Fibroblast of skin of scalp (primary cell): ENCODE measurements at regions not wholly inside any gene's neighbourhood (a gene's known extent, or its start where the extent isn't known, plus 50 kb on each side); places are given as distances from the start of the nearest gene placed in this dataset.
A peak's percentile ranks its signal among the peaks of the same experiment; 100 is the strongest.

Experiments used
- DNase-seq: peaks from one replicate; pipeline ENCODE4 v3.0.0-alpha.2; 2013

DNA sequence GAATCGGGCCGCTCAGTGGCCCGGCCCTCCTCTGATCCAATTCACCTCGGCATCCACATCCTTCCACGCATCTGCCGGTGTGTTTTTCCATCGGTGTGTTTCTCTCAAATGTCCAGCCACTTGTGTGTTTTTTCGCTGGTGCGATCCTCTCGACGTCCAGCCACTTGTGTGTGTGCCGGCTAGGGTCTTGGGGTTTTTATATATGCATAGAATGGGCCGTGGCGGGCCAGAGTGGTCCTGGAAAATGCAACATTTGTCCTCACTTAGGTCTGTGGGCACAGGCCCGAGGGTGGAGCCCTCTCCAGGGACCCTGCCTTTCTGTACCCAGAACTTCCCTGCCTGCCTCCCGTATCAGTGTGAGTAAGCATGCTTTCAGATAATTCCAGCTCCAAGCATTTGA lies 1106.4 kb downstream of the AMY1C start:
- no peak for DNase-seq

- no peak for DNase-seq
Measured at GRCh38 chr1:104856518-104856917, 1106.8 kb downstream of the AMY1C start.

DNA sequence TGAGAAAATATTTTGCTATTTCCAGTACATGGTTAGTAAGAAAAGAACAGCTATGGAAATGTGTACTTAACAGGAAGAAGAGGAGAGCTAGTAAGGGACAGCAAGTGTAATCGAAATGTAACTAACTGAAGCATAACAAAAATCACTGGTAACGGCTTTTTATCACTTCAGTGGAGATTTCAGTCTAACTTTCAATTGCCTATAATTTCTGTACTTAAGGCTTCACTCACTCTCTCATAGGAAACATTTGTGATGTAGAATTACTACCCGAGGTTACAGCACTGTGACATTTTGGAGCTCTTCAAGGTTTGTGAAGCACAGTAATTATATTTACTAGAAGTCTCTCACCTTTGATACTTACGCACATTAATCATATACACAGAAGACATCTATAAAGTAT lies 1119.1 kb downstream of the AMY1C start:
- no peak for DNase-seq

- no peak for DNase-seq
Measured at GRCh38 chr1:104874044-104874443, 1124.3 kb downstream of the AMY1C start.

- DNase-seq: no peak
Measured at GRCh38 chr1:104878203-104878909, 1128.7 kb downstream of the AMY1C start.

GRCh38 chr1:104884939-104885338 lies 1135.2 kb downstream of the AMY1C start:
- DNase-seq: peak; percentile 20

- no peak for DNase-seq
Measured at GRCh38 chr1:104905322-104905721, 1155.6 kb downstream of the AMY1C start.

DNA sequence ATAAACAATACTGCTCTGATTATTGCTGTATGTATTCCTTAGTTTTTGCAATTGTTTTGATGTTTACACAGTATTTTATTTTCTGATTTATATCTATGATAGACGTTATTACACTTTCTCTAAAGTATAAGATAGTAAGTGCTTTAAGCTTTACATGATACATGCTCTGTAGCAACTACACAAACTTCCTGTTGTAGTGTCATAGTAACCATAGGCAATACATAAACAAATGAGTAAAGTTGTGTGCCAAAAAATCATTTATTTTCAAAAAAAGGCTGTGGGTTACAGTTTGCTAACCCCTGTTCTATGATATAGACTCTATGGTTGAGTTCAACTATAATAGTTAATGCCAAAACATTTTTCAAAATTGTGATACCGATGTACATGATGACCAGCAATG lies 1156.4 kb downstream of the AMY1C start:
- DNase-seq: no peak

DNA sequence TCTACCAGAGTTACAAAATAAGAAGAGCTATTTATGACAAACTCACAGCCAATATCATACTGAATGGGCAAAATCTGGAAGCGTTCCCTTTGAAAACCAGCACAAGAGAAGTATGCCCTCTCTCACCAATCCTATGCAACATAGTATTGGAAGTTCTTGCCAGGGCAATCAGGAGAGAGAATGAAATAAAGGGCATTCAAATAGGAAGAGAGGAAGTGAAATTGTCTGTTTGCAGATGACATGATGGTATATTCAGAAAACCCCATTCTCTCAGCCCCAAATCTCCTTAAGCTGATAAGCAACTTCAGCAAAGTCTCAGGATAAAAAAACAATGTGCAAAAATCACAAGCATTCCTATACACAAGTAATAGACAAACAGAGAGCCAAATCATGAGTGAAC lies 1169.5 kb downstream of the AMY1C start:
- DNase-seq: no peak

DNA sequence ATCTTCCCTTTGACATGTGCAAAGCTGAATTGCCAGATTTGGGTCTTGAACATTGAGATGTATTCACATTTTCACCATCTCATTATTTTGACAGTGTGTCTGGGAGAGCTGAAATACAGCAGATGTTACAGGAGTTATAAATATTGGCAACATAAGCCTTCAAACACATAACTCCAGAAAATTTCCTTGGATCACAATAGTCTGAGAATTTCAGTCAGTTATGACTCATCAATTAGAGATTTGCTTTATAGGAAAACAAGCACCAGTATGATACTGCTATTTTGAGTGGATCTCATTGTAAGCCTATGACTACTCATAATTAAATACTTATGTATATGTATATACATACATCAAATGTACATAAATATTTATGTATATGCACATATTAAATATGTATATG lies 1171.8 kb downstream of the AMY1C start:
- DNase-seq: peak; percentile 66

GRCh38 chr1:104923075-104923474 lies 1173.4 kb downstream of the AMY1C start:
- no peak for DNase-seq

GRCh38 chr1:104929280-104929679 lies 1179.6 kb downstream of the AMY1C start:
- no peak for DNase-seq

DNA sequence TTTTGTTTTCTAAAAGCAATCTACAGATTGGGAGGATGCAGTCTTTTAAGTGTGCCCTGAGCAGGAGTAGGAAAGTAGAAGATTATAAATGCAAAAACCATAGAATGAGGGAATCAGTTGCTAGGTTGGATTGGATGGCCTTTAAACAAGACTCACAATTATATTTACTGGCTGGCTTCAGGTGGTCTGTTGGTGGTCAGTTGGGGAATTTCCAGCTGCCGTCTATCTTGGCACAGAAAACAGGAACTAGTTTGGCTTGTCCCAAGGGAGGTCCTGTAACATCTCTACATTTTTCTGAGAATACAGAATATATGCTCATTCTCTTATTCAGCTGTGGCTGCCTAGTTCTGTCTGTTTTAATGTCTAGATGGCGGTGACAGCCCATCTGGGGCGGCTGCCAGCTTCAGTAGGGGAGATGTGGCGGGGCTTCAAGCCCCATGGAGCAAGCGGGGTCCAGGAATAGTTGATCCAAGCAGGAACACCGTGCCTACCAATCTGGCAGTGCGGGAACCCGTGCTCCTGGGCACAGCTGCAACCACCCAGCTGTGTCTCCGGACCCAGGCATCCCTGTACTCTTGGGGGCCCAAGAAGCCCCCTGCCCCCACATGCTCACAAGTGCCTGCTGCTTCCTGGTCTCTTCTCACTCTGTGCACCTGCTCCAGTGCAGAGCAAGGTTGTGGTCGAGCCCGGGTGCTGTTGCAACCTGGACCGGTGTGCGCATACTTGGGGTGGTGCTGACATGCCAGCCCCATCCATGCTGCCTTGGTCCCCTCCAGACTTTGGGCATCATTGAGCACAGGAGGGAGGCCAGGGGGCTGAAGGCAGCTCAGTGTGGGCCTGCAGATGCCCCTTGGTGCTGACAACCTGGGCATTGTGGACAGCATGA lies 1182.6 kb downstream of the AMY1C start:
- DNase-seq: no peak

GRCh38 chr1:104932949-104933679 lies 1183.4 kb downstream of the AMY1C start:
- no peak for DNase-seq

- DNase-seq: no peak
Measured at GRCh38 chr1:104933846-104934245, 1184.1 kb downstream of the AMY1C start.

DNA sequence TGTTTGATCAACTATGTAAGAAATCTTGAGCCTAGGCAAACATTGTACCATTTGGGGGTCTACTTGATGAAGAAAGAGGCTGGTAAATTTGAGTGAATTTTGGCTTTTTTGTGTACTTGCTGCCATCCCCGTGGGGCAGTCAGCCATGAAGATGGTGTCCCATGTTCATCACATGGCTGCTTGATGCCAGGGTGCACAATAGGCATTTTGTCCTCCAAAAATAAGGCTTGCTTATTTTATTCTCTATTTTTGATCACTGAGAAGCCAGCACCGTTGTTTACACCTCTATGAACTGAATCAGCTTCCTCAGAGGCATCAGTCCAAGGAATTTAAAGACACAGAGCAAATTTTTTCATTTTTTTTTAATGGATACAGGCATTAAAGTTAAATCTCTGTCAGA lies 1195.7 kb downstream of the AMY1C start:
- DNase-seq: no peak

DNA sequence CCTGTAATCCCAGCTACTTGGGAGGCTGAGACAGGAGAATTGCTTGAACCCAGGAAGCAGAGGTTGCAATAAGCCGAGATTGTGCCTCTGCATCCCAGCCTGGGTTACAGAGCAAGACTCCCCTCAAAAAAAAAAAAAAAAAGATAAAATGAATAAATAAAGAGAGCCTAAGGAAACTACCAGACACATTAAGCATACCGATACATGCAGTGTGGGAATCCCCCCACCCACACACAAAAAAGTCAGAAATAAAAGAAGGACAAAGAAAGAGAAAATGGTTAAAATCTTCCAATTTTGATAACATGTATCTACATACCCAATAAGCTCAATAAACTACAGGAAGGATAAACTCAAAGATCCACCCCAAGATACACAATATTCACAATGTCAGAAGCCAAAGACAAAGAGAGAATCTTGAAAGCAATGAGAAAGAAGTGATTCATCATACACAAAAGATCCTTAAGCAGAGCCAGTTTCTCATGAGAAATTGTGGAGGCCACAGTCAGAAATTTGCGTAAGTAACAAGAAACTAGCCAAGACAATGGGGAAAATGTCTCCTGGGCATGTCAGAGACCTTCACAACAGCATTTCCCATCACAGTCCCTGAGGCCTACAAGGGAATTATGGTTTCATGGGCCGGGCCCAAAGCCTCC lies 1197.0 kb downstream of the AMY1C start:
- DNase-seq: no peak

- no peak for DNase-seq
Measured at GRCh38 chr1:104953555-104953954, 1203.9 kb downstream of the AMY1C start.

DNA sequence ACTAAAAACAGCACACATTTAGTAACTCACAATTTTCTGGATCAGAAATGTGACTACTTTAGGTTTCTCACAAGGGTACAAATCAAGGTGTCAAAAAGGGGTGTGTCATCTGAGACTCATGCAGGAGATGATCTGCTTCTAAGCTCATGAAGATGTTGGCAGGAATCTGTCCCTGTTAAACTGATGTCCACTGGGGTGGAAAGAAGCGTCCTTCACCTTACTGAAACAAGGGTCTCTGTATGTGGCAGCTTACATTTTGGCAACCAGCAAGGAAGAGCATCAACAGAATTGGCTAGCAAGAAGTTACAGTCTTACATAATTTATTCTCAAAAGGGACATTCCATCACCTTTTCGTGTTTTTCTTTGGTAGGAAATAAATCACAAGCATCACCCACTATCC lies 1223.8 kb downstream of the AMY1C start:
- no peak for DNase-seq

DNA sequence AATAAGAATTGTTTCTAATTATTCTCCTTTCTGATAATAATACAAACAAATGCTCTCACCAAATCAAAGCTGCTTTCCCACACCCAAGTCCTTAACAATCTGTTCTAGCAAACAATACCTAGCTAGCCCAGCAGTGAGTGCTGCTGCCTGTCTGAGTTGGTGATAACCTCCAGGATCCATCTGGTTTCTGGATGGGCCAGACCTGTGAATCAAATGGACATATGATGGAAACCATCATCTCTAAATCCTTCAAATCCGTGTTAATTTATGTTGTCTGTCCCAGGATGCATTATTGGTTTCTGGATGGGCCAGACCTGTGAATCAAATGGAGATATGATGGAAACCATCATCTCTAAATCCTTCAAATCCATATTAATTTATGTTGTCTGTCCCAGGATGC lies 1230.0 kb downstream of the AMY1C start:
- no peak for DNase-seq

DNA sequence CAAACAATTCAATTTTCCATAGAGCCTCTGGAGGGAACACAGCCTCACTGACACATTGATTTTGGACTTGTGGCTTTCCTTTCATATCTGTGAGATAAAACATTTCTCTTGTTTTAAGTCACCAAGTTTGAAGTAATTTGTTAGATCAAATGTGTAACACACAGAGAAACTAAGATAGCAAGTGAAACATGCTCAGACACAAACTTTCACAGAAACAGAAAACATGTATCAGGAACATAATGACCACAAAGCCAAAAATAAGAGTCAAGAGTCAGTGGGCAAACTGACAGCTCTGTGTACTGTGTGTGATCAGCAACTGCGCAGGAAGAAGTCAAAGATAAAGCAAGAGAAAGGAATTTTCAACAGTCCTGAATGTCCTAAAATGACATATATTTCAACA lies 1237.5 kb downstream of the AMY1C start:
- DNase-seq: no peak

DNA sequence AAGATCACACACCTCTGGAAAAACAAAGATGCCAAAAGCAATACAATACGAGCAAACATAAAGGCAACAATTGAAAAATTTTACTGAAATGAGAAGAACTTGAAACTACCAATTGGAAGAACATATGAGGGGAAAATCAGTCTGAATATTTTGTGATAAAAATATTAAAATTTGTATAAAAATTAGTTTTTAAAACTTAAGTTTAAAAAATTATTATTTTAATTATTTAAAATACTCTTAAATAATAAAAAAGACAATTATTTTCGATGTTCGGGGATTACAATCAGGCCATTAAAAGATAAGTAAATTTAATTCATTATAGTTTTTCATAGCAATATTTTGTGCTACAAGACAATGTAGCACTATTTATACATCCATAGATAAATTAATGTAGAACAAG lies 1239.3 kb downstream of the AMY1C start:
- no peak for DNase-seq

DNA sequence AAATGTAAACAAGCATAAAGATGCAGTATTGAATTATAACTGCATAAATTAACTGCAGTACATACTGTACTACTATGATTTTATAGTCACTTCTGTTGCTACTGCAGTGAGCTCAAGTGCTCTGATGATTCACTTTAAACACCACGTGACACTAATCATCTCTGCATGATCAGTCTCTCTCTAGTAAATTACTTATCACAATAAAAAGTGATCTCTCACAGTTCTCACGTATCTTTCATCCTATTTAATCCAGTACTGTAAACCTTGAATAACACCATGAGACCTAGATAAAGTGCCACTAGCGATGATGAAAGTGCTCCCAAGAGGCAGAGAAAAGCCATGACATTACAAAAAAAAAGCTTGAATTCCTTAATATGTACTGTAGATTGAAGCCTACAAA lies 1242.0 kb downstream of the AMY1C start:
- DNase-seq: no peak
